Effector memory CD4-positive, alpha-beta T cell (primary cell): ENCODE measurements at regions not wholly inside any gene's neighbourhood (a gene's known extent, or its start where the extent isn't known, plus 50 kb on each side); places are given as distances from the start of the nearest gene placed in this dataset.

ENCODE experiments used
- DNase-seq, 3 donors: peaks; one replicate each; pipeline ENCODE4 v3.0.0-alpha.2; 2020
- H3K27ac ChIP-seq: 2 replicates; pipeline ENCODE4 v1.7.0; 2013; ENCODE audit warnings: mild to moderate bottlenecking, low read length, moderate library complexity; ENCODE audit not compliant: insufficient read depth, poor library complexity, severe bottlenecking
- H3K27me3 ChIP-seq: replicated peaks from 2 replicates; pipeline ENCODE4 v1.7.0; 2013; ENCODE audit warnings: mild to moderate bottlenecking, low read length; ENCODE audit not compliant: insufficient read depth, control insufficient read depth, poor library complexity, severe bottlenecking
- H3K36me3 ChIP-seq: 2 replicates; pipeline ENCODE4 v1.7.0; 2013; ENCODE audit warnings: mild to moderate bottlenecking, low read length, moderate library complexity; ENCODE audit not compliant: control insufficient read depth, insufficient read depth
- H3K4me1 ChIP-seq: 2 replicates; pipeline ENCODE4 v1.7.0; 2013; ENCODE audit warnings: low read length, mild to moderate bottlenecking; ENCODE audit not compliant: control insufficient read depth, insufficient read depth, poor library complexity, severe bottlenecking
- H3K4me3 ChIP-seq: 2 replicates; pipeline ENCODE4 v1.7.0; 2013; ENCODE audit warnings: low read length, low read depth, mild to moderate bottlenecking; ENCODE audit not compliant: insufficient read depth, poor library complexity, severe bottlenecking
- H3K9me3 ChIP-seq: 2 replicates; pipeline ENCODE4 v1.7.0; 2013; ENCODE audit warnings: mild to moderate bottlenecking, low read length, moderate library complexity; ENCODE audit not compliant: control insufficient read depth

- no peak overlapping the region for H3K27ac ChIP-seq
- H3K36me3 ChIP-seq = no peaks in the 10 kb centered on the region
- H3K27me3 ChIP-seq = no peaks in the 10 kb centered on the region
- no peaks in the 10 kb centered on the region for H3K4me1 ChIP-seq
- no peak for DNase-seq
- no peak overlapping the region for H3K4me3 ChIP-seq
- H3K9me3 ChIP-seq = no peaks in the 10 kb centered on the region
Observed at GRCh38 chr16:52650318-52650717, 103.4 kb upstream of the TOX3 start.

GRCh38 chr16:52649870-52650269 is 102.9 kb upstream of the TOX3 start:
- H3K27me3 ChIP-seq = no peaks in the 10 kb centered on the region
- no peak overlapping the region for H3K27ac ChIP-seq
- no peaks in the 10 kb centered on the region for H3K4me1 ChIP-seq
- DNase-seq = no peak
- no peak overlapping the region for H3K4me3 ChIP-seq
- H3K9me3 ChIP-seq = no peaks in the 10 kb centered on the region
- no peaks in the 10 kb centered on the region for H3K36me3 ChIP-seq

- Histone ChIP-seq H3K4me1 (no peaks in the 10 kb centered on the region), H3K27me3 (no peaks in the 10 kb centered on the region), H3K4me3 (no peak overlapping the region), H3K9me3 (no peaks in the 10 kb centered on the region), H3K27ac (no peak overlapping the region), H3K36me3 (no peaks in the 10 kb centered on the region)
- no peak for DNase-seq
Observed at GRCh38 chr16:52647588-52647987, 100.6 kb upstream of the TOX3 start.

- H3K4me3 ChIP-seq = no peak overlapping the region
- no peaks in the 10 kb centered on the region for H3K36me3 ChIP-seq
Observed at GRCh38 chr16:52643006-52643405, 96.1 kb upstream of the TOX3 start.

DNA sequence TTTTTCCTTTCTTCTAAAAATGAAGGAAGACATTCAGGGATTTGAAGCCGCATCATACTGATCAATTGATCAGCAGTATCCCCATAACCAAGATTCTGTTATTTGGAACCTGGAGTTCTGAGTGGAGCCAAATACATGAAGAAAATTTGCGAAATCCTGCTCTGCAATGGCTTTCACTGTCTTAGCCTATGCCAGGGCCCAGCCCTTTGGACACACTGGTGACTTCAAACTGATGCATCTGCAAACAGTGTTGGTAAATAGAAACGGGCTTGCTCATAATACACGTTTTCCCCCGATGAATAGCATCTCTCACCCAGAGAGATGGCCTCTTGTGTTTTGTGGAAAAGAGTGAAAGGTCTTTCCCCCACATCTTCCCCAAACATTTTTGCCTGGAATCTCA is 87.6 kb upstream of the TOX3 start:
- Histone ChIP-seq H3K4me3 (no peak overlapping the region), H3K4me1 (no peaks in the 10 kb centered on the region), H3K9me3 (no peaks in the 10 kb centered on the region), H3K27ac (no peak overlapping the region), H3K27me3 (no peaks in the 10 kb centered on the region), H3K36me3 (no peaks in the 10 kb centered on the region)
- DNase-seq = no peak

More at GRCh38 chr16:52643006-52643405, 96.1 kb upstream of the TOX3 start:
- Histone ChIP-seq H3K9me3 (no peaks in the 10 kb centered on the region), H3K27ac (no peak overlapping the region), H3K27me3 (no peaks in the 10 kb centered on the region), H3K4me1 (no peaks in the 10 kb centered on the region)
- no peak for DNase-seq

DNA sequence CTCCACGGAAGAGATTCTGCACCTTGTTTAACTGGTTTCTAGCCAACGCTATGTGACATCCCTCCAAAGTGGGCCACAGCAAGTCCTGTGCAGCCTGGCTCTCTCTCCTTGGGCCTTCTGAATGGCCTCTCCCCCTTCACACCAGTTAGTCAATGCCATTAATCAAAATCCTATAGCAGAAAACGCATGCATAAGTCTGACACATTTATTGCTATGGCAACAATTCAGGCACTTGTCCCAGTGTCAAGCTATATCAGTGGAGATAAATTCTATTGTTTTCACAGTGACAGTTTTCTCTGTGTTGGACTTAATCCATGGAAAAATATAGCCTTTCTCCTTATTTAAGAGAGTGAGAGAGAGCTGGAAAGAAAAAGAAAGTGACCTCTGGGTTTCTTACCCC is 87.2 kb upstream of the TOX3 start:
- Histone ChIP-seq H3K27ac (no peak overlapping the region), H3K27me3 (no peaks in the 10 kb centered on the region), H3K4me1 (no peaks in the 10 kb centered on the region), H3K4me3 (no peak overlapping the region), H3K36me3 (no peaks in the 10 kb centered on the region), H3K9me3 (no peaks in the 10 kb centered on the region)
- no peak for DNase-seq

GRCh38 chr16:52633230-52633629 is 86.3 kb upstream of the TOX3 start:
- no peak overlapping the region for H3K27ac ChIP-seq
- no peaks in the 10 kb centered on the region for H3K27me3 ChIP-seq
- H3K4me3 ChIP-seq = no peak overlapping the region
- H3K36me3 ChIP-seq = no peaks in the 10 kb centered on the region
- H3K4me1 ChIP-seq = no peaks in the 10 kb centered on the region
- H3K9me3 ChIP-seq = no peaks in the 10 kb centered on the region
- no peak for DNase-seq

- no peaks in the 10 kb centered on the region for H3K36me3 ChIP-seq
- H3K9me3 ChIP-seq = no peaks in the 10 kb centered on the region
- H3K4me1 ChIP-seq = no peaks in the 10 kb centered on the region
- DNase-seq = no peak
- H3K27ac ChIP-seq = no peak overlapping the region
- no peaks in the 10 kb centered on the region for H3K27me3 ChIP-seq
- H3K4me3 ChIP-seq = no peak overlapping the region
Observed at GRCh38 chr16:52631711-52632110, 84.8 kb upstream of the TOX3 start.

- no peaks in the 10 kb centered on the region for H3K9me3 ChIP-seq
- no peak overlapping the region for H3K4me3 ChIP-seq
- H3K4me1 ChIP-seq = no peaks in the 10 kb centered on the region
- no peaks in the 10 kb centered on the region for H3K27me3 ChIP-seq
- no peak for DNase-seq
- no peaks in the 10 kb centered on the region for H3K36me3 ChIP-seq
- no peak overlapping the region for H3K27ac ChIP-seq
Observed at GRCh38 chr16:52630711-52631110, 83.8 kb upstream of the TOX3 start.

- Histone ChIP-seq H3K27me3 (no peaks in the 10 kb centered on the region), H3K27ac (no peak overlapping the region), H3K9me3 (no peaks in the 10 kb centered on the region), H3K4me3 (no peak overlapping the region), H3K36me3 (no peaks in the 10 kb centered on the region), H3K4me1 (no peaks in the 10 kb centered on the region)
- no peak for DNase-seq
Observed at GRCh38 chr16:52629296-52629695, 82.4 kb upstream of the TOX3 start.

- Histone ChIP-seq H3K27ac (no peak overlapping the region), H3K27me3 (no peaks in the 10 kb centered on the region), H3K36me3 (no peaks in the 10 kb centered on the region), H3K4me1 (no peaks in the 10 kb centered on the region), H3K4me3 (no peak overlapping the region), H3K9me3 (no peaks in the 10 kb centered on the region)
- DNase-seq = no peak
Observed at GRCh38 chr16:52624891-52625290, 77.9 kb upstream of the TOX3 start.
